T-helper 2 cell (primary cell): ENCODE measurements at regions not wholly inside any gene's neighbourhood (a gene's known extent, or its start where the extent isn't known, plus 50 kb on each side); places are given as distances from the start of the nearest gene placed in this dataset.

Experiments used
- DNase-seq, 5 experiments: peaks; one replicate each; pipeline versions ENCODE4 v3.0.0 to v3.0.0-alpha.2; 2012 to 2022

- no peak for DNase-seq
These were observed 238.8 kb upstream of the TANK start for GRCh38 chr2:160921386-160921964.

GRCh38 chr2:160924936-160925353 lies 235.3 kb upstream of the TANK start:
- DNase-seq, result no peak

GRCh38 chr2:160925956-160926355 lies 234.3 kb upstream of the TANK start:
- DNase-seq, result no peak

- DNase-seq, result no peak
These were observed 232.9 kb upstream of the TANK start for GRCh38 chr2:160927324-160927723.

GRCh38 chr2:160928854-160929301 lies 231.3 kb upstream of the TANK start:
- DNase-seq, result no peak

GRCh38 chr2:160931531-160931930 lies 228.7 kb upstream of the TANK start:
- DNase-seq, result no peak

GRCh38 chr2:160932960-160933359 lies 227.3 kb upstream of the TANK start:
- DNase-seq, result no peak

GRCh38 chr2:160934263-160934662 lies 226.0 kb upstream of the TANK start:
- no peak for DNase-seq

- no peak for DNase-seq
These were observed 225.2 kb upstream of the TANK start for GRCh38 chr2:160934991-160935390.

GRCh38 chr2:160936044-160936806 lies 224.0 kb upstream of the TANK start:
- no peak for DNase-seq

- no peak for DNase-seq
These were observed 220.0 kb upstream of the TANK start for GRCh38 chr2:160940271-160940670.

- peak in 1 of 5 experiments; percentile 3 for DNase-seq
These were observed 219.5 kb upstream of the TANK start for GRCh38 chr2:160940699-160941098.

- DNase-seq, result no peak
These were observed 218.9 kb upstream of the TANK start for GRCh38 chr2:160941290-160941846.

GRCh38 chr2:160942476-160943142 lies 217.6 kb upstream of the TANK start:
- DNase-seq, result no peak

- DNase-seq, result no peak
These were observed 216.8 kb upstream of the TANK start for GRCh38 chr2:160943414-160943813.

GRCh38 chr2:160952464-160953254 lies 207.6 kb upstream of the TANK start:
- no peak for DNase-seq

GRCh38 chr2:160955578-160955977 lies 204.7 kb upstream of the TANK start:
- DNase-seq, result no peak

- DNase-seq, result no peak
These were observed 203.9 kb upstream of the TANK start for GRCh38 chr2:160956243-160956802.

GRCh38 chr2:160963957-160964356 lies 196.3 kb upstream of the TANK start:
- DNase-seq, result no peak

- no peak for DNase-seq
These were observed 192.7 kb upstream of the TANK start for GRCh38 chr2:160967523-160967922.

GRCh38 chr2:160968183-160968582 lies 192.0 kb upstream of the TANK start:
- no peak for DNase-seq
